IPS DF 6.9 (cell line): ENCODE measurements at regions not wholly inside any gene's neighbourhood (a gene's known extent, or its start where the extent isn't known, plus 50 kb on each side); places are given as distances from the start of the nearest gene placed in this dataset.

Experiments used
- DNase-seq: peaks from one replicate; pipeline ENCODE4 v3.0.0-alpha.2; 2013; ENCODE audit warnings: low read depth, low spot score
- H3K27ac ChIP-seq: one replicate; pipeline ENCODE4 v1.5.1; 2013; ENCODE audit warnings: low read length, control low read depth
- H3K27me3 ChIP-seq: 2 replicates; pipeline ENCODE4 v1.6.1; 2013; ENCODE audit warnings: mild to moderate bottlenecking, low read length; ENCODE audit not compliant: control insufficient read depth, insufficient read depth
- H3K36me3 ChIP-seq: 2 replicates; pipeline ENCODE4 v1.6.1; 2013; ENCODE audit warnings: low read length; ENCODE audit not compliant: control insufficient read depth, insufficient read depth
- H3K4me1 ChIP-seq: 2 replicates; pipeline ENCODE4 v1.6.1; 2013; ENCODE audit warnings: low read length; ENCODE audit not compliant: control insufficient read depth, insufficient read depth
- H3K4me3 ChIP-seq: 2 replicates; pipeline ENCODE4 v1.5.1; 2013; ENCODE audit warnings: mild to moderate bottlenecking, low read length
- H3K9me3 ChIP-seq: 2 replicates; pipeline ENCODE4 v1.6.1; 2013; ENCODE audit warnings: low read length, inconsistent platforms; ENCODE audit not compliant: control insufficient read depth, insufficient read depth
- WGBS: extraction: QIAGEN DNeasy Blood & Tissue Kit; methylation state at CpG from one replicate; pipeline ENCODE4 v1.1.7; 2013; ENCODE audit warnings: mixed read lengths, missing lambda C conversion rate; ENCODE audit not compliant: insufficient read length, insufficient coverage; 5-methylcytosine and 5-hydroxymethylcytosine counted together

DNA sequence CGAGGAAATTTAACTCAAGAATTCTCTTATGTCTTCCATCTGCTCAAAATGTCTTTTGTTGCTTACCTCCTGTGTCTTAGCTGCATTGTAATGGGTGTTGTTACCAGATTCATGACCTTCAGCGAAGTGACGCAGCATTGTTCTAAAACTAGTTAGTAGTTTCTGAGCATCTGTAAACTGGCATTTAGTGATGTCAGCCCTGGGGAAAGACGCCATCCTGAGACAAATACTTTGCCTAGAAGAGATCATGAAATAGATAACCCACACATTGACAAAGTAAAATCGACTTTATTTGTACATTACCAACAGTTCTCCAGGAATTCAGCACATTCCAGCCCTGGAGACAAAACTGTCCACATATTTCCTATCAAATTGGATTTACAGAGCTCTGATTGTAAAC, 87.8 kb downstream of the GPAM start:
- Histone ChIP-seq H3K36me3 (no peaks in the 10 kb centered on the region), H3K4me3 (no peak overlapping the region), H3K27ac (no peak overlapping the region), H3K9me3 (no peaks in the 10 kb centered on the region), H3K27me3 (no peaks in the 10 kb centered on the region), H3K4me1 (no peaks in the 10 kb centered on the region; the same call in 1 of the 2 replicates)
- no CpG with 5 or more reads among the region's 5 CpGs for WGBS
- no peak for DNase-seq

DNA sequence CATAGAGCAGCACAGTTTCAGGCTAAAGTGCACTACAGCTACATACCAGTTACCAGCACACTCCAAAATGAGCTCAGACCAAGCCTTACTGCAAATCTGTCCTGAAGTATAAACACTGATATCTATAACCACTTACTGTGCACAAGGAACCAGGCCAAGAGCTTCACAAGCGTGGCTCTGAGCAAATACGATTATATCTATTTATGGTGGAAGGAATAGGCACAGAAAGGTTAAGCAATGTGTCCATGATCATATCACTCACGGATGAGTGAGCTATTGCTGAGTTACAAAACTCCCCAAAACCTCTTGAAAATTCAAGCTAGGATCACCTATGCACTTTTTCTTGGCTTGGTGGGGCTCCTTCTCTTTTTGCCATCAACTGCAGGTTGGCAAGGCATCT, 84.9 kb downstream of the GPAM start:
- Histone ChIP-seq H3K4me3 (no peak overlapping the region), H3K27ac (no peak overlapping the region), H3K4me1 (no peaks in the 10 kb centered on the region; the same call in 1 of the 2 replicates), H3K36me3 (no peaks in the 10 kb centered on the region), H3K27me3 (no peaks in the 10 kb centered on the region), H3K9me3 (no peaks in the 10 kb centered on the region)
- DNase-seq = no peak
- no CpG with 5 or more reads among the region's 3 CpGs for WGBS
